Stimulated activated CD4-positive, alpha-beta T cell treated with anti-CD3 and anti-CD28 coated beads, Interleukin-12 subunit alpha, Interleukin-12 subunit beta, amount 100 ng/mL, for 48 hours (primary cell): ENCODE measurements at regions not wholly inside any gene's neighbourhood (a gene's known extent, or its start where the extent isn't known, plus 50 kb on each side); places are given as distances from the start of the nearest gene placed in this dataset.
"Not testable (repeated sequence)": the region's sequence is repeated elsewhere in the genome, so short reads cannot be mapped to it uniquely, and the experiment has no call there.

ENCODE experiments used
- DNase-seq, 3 donors: peaks; one replicate each; pipeline ENCODE4 v3.0.0-alpha.2; 2020; ENCODE audit warnings: low read depth in 2 of 3, low spot score in 1 of 3

- no peak for DNase-seq
Measured at GRCh38 chr13:81610644-81611043, 1269.7 kb upstream of the SPRY2 start.

DNA sequence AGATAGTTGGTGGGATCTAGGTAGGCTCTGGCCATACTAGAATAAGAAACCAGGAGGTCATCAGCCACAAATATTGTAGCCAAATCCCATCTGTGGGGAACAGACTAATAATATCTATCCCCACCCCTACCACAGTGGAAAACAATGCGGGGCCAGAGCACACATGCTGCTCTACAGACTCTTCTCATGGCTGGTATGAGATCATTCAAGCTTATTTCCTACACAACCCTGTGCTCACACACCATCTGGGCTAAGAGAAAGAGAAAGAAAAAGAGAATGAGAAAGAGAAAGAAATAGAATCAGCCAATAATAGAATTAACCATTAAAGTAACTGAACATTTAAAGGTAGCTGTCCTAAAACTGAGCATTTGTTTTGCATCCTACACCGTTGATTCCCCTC, 1268.4 kb upstream of the SPRY2 start:
- no peak for DNase-seq

GRCh38 chr13:81606074-81606473, 1265.1 kb upstream of the SPRY2 start:
- DNase-seq = no peak

DNA sequence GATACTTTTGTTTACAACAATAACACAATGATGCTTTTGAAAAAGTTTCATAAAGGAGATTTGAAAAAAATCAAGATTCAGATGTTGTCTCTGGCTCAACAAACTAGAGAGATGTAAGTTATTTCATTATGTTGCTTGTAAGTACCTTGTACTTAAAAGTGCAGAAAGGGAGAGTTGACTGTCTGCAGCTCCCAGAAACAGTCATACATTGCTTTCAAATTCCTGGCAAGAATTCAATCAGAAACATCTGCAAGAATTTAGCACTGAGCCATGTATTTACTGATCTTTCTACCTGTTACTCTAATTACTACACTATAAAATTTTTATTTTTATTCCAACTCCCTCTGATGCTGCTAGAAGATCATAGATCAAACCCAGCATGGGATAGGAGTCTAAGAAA, 1261.3 kb upstream of the SPRY2 start:
- DNase-seq = no peak

DNA sequence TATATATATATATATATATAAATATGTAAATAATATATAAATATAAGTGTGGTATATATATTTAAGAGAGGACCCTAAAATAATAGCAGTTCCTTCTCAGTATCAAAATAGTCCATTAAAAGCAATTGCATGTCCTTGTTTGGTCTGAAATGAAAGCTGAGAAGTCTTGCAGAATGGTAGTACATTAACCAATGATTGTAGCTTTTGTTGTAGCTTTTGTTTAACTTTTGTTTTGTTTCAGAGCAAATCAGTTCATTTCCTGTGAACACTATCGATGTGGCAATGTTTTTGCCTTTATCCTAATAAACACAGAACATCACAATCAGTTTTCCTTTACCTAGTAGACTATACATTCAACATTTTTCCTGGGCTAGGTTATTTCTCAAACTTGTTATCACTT, 1256.2 kb upstream of the SPRY2 start:
- DNase-seq = no peak

GRCh38 chr13:81596224-81596753, 1255.4 kb upstream of the SPRY2 start:
- no peak for DNase-seq

- DNase-seq = no peak
Measured at GRCh38 chr13:81591528-81592220, 1250.7 kb upstream of the SPRY2 start.

- no peak for DNase-seq
Measured at GRCh38 chr13:81582381-81582780, 1241.5 kb upstream of the SPRY2 start.

DNA sequence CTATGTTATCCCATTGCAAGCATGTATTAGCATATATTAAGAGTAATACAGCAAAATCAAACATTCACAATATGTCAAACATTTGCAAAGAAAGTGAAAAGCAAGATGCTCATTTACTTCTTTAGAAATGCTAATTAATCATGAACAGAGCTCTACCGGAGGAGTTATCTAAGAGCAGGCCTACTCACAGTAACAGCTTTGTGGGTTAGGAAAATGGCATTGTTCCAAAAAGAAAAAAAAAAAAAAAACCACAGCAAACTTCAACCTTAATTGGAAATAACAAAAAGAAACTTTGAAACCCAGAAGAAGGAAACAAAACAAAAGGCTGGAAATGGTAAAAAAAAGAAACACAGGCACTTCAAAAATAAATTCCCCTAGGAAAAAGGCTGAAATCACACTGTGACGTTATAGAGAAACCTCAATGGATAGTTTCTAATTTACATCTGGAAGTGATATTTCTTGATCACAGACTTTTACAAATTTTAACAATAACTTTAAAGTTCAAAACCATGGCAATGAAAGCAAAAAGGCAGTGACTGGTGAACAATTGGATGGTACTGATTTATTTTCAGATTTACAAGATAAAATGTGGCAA, 1236.8 kb upstream of the SPRY2 start:
- DNase-seq = no peak

DNA sequence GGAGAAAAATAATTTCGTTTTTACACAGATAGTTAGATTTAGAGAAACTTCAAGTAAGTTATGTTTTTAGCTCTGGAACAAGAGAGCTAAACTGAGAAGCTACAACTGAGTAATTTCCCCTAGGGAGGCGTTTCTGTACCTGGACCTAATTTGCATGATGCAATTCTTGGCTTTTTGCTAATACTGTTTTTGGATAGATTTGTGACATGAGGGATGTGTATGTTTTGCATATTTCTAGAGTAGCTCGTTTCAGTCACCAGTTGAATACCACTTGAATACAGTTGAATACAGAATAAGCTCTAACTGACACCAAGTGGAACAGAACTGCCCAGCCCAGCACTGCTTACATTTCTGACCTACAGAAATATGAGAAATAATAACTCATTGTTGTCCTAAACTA, 1227.9 kb upstream of the SPRY2 start:
- no peak for DNase-seq

DNA sequence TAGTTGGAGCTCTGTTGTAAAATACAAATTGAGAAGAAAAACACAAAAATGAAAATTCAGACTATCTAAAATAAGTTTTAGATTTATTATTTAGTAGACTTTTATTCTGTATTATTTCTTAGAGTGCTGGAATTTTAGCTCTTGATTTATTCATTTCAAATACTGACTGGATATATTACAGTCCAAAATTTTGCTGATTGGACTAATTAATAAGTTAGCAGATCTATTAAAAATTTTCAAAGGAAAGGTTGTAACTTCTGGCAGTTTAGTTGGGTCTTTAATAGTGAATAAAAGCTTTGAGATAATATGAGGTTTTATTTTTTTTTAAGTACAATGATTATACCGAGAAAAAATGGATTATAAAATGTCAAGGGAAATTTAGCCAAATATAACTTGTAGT, 1224.9 kb upstream of the SPRY2 start:
- DNase-seq = no peak

DNA sequence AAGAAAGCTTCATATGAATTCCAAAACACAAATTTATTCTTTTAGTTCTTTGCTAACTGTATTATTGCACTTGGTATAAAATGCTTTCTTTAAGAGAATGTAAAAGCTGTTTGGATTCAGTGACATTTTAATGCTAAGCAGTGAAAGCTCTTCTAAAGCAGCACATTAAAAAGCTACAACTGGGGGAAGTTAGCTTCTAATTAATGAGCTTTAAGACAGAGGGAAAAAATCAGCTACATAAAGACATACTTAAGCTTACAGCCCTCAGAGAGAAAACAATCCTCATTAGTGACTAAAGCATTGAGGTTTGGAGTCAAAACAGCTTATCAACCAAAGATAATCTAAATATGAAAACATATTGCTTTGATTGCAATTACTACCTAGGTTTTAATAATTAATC, 1222.2 kb upstream of the SPRY2 start:
- no peak for DNase-seq

DNA sequence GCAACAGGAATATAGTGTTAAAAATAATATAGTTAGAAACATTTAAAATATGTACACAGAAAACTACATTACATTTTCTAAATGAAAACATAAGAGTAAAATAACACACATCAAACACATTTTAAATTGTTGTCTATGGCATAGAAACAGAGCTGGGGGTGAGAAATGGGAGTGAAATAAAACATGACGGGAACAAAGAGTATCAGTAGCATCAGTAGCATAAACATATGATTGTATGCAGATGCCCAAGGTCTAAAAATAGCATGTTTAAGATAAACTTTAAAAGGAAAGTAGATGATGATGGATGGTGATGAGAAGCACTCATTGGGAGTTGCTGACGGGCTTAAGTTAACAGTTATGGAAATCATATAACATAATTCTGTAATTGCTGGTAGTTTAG, 1221.7 kb upstream of the SPRY2 start:
- no peak for DNase-seq

GRCh38 chr13:81551036-81551435, 1210.1 kb upstream of the SPRY2 start:
- DNase-seq = no peak

- DNase-seq = not testable (repeated sequence)
Measured at GRCh38 chr13:81546294-81546693, 1205.4 kb upstream of the SPRY2 start.

DNA sequence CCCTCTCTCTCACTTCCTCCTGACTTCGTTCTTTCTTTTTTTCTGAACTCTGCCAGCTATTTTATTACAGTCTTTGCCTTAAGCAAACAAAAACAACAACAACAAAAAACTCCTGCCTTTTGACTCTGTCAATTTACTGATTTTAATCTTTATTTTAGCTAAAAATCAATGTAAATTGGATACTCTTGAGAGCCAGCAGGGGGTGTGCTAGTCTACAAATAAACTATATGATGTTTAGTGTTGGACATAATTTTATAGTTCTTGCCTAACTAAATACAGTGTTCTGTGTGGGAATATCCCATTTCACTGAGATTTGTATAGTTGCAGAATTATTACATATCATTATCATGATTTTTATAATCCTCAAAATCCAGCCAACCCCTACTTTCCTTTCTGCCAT, 1199.9 kb upstream of the SPRY2 start:
- DNase-seq = no peak

DNA sequence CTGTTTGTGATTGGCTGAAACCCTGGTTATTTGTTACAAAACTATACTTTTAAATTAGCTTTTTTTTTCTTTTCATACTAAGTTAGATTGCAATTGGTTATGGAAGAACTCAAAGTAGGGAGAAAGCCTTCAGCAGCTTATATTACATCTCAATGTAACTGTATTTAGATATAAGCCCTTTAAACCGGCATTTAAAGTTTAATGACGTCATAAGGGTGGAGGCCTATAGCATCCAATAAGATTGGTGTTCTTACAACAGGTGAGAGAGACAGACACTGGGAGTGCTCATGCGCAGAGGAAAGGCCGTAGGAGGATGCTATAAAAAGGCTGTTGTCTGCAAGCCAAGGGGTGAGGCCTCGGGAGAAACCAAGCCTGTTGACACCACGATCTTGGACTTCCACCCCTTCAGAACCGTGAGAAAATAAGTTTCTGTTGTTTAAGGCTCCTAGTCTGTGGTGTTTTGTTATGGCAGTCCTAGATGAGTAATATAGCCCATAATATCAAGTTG, 1198.8 kb upstream of the SPRY2 start:
- no peak for DNase-seq

- no peak for DNase-seq
Measured at GRCh38 chr13:81498969-81499368, 1158.0 kb upstream of the SPRY2 start.

GRCh38 chr13:81493144-81493543, 1152.2 kb upstream of the SPRY2 start:
- no peak for DNase-seq

DNA sequence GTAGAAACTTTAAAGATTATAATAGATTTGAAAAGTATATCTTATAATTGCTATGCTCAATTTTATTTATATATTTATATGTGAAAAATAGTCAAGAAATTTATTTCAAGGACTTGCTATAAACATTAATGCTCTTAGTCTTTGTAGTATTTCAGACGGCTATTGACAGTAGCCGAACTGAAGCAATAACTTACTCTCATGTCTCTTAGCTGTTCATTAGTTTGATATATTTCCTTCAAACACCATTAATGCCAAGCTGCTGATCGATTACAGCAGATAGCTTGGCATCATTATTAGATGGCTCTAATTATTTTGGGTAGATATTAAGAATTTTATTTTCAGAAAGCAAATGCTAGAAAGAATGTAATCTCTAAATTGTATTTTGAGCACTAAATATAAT, 1151.5 kb upstream of the SPRY2 start:
- no peak for DNase-seq

DNA sequence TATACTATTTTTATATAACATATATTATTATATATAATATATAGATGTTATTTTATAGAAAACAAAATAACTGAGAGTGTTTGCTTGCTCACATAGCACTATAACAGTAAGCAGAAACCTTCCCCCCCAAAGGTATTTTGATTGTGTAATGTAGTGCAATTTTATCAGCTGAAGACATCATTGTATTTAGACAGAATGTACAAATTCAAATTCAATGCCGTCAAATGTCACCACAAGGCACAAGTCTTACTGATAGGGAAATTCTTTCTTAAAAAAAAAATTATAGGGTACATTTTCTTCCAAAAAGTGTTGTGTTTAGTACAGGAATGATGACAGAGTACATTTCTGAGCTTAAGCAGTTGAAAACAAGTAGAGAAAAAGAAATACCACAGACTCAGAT, 1147.1 kb upstream of the SPRY2 start:
- DNase-seq = no peak

DNA sequence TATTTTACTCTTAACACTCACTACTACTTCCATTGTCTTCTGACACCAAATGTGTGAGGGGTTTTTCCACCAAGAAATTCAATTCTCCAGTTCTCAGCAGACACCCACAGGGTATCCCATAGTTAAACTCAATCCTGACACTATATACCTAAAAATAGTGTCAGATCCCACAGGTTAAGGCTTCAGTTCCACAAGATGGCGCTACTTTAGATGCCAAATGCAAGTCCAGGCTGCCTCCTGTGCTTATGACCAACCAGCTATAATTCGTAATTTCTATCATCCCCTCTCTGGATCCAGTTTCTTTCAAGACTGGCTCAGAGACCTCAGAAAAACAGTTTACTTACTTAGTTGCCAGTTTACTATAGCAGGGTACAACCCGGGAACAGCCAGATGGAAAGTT, 1146.2 kb upstream of the SPRY2 start:
- no peak for DNase-seq

DNA sequence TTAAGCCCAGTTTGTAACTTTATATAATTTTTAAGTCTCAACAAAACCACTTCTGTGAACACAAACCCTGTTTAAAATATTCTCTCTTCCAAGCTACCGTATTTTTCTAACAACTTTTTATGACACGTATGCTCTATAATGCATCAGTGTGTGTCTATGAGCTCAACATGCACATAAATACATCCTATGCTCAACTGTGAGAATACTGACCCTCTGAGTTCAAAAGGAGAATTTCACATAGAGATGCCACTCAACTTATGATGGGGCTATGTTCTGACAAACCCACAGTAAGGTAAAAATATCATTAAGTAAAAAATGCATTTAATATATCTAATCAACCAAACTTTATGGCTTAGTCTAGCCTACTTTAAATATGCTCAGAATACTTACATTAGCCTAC, 1139.7 kb upstream of the SPRY2 start:
- DNase-seq = no peak
